ENCODE measurements at regions not wholly inside any gene's neighbourhood (a gene's known extent, or its start where the extent isn't known, plus 50 kb on each side); places are given as distances from the start of the nearest gene placed in this dataset.

- no peaks in the 10 kb centered on the region for H3K36me3 ChIP-seq
- no peak for DNase-seq
- intact Hi-C loops (cut with micrococcal nuclease), result no loop called here
- no peak for TF ChIP-seq CTCF (IDR thresholded peaks at IDR 0.05; ENCODE audit: borderline replicate concordance)
- H3K27me3 ChIP-seq (ENCODE audit: low read depth), result no peaks in the 10 kb centered on the region
- no peak overlapping the region for H3K27ac ChIP-seq (replicated peaks)
- no peaks in the 10 kb centered on the region for H3K4me1 ChIP-seq
- peaks cover 11% of the 10 kb centered on the region for H3K9me3 ChIP-seq (replicated peaks)
- H3K4me3 ChIP-seq, result no peak overlapping the region
These were observed 955.5 kb downstream of the TMTC2 start for GRCh38 chr12:83642205-83642604.

GRCh38 chr12:83641789-83642188 lies 955.1 kb downstream of the TMTC2 start:
- no peak for TF ChIP-seq CTCF (IDR thresholded peaks at IDR 0.05; ENCODE audit: borderline replicate concordance)
- intact Hi-C loops (cut with micrococcal nuclease), result no loop called here
- H3K4me1 ChIP-seq, result no peaks in the 10 kb centered on the region

DNA sequence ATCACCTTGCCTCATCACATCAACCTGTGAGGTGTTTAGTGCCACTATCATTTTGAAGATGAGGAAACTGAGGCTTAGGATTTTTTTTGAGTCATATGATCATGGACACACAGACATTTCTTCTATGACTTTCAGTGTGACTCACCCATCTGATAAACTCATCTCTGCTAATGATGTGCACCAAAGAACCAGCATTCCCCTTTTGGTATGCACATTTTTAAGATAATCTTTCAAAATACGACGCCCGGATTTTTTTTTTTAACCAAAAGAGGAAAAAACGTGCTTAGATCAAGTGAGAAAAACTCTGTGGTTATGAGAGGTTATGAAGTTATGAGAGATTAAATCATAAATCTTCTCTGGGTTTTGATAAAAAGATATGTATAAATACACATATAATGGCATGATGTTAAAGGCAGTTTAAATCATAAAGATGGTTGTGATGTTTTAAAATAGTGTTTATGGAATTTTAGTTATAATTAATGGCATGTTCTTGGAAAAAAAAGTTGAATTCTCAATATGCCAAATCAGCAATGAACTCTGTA lies 948.1 kb downstream of the TMTC2 start:
- Histone ChIP-seq H3K27ac (replicated peaks) (no peak overlapping the region), H3K27me3 (ENCODE audit: low read depth) (no peaks in the 10 kb centered on the region), H3K36me3 (no peaks in the 10 kb centered on the region), H3K4me3 (no peak overlapping the region), H3K4me1 (peaks cover 7% of the 10 kb centered on the region), H3K9me3 (replicated peaks) (no peaks in the 10 kb centered on the region)
- no peak for TF ChIP-seq CTCF (IDR thresholded peaks at IDR 0.05; ENCODE audit: borderline replicate concordance)
- DNase-seq, result no peak
- intact Hi-C loops (cut with micrococcal nuclease), result no loop called here

More at GRCh38 chr12:83641789-83642188, 955.1 kb downstream of the TMTC2 start:
- H3K27me3 ChIP-seq (ENCODE audit: low read depth), result no peaks in the 10 kb centered on the region
- peaks cover 7% of the 10 kb centered on the region for H3K9me3 ChIP-seq (replicated peaks)
- no peak overlapping the region for H3K4me3 ChIP-seq
- no peak for DNase-seq
- H3K36me3 ChIP-seq, result no peaks in the 10 kb centered on the region
- H3K27ac ChIP-seq (replicated peaks), result no peak overlapping the region

DNA sequence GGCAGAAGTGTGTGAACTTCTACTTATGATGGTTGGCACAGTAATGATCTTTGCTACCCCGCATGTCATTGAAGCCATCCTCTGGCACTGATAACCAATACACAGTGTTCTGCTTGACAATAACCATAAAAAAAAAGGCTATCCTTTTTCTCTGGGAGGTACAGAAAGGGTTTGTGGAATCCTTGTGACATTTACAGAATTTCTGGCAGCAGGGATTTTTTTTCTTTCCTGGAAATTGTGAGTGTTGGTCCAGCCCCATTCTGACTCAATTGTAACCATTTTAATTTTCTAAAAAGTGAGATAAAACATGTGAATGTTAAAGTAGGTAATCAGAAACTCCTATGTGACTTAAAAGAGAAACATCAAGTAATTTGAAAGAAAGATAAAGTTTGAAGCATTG lies 943.8 kb downstream of the TMTC2 start:
- no peak for DNase-seq
- intact Hi-C loops (cut with micrococcal nuclease), result no loop called here

DNA sequence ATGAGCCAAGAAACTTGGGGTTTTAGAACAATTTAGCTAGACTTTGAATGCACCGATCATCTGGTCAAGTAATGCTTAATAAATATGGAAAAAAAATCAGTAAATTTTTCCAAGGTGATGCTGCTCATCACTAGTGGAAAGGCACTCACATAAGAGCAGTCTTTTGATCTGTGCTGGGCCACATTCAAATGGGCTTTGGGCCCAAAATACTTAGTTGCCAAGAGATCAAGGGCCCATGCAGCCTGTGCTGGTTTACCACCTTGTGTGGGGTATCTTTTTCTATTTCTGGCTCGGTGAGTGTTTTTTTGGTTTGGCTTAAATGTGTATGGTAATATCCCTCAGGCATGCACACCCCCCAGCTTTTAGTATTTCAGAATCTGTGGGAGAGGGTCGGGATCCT lies 943.2 kb downstream of the TMTC2 start:
- intact Hi-C loops (cut with micrococcal nuclease), result no loop called here
- H3K4me3 ChIP-seq, result no peak overlapping the region
- no peak for TF ChIP-seq CTCF (IDR thresholded peaks at IDR 0.05; ENCODE audit: borderline replicate concordance)
- DNase-seq, result no peak
- no peaks in the 10 kb centered on the region for H3K27me3 ChIP-seq (ENCODE audit: low read depth)
- no peaks in the 10 kb centered on the region for H3K36me3 ChIP-seq
- no peak overlapping the region for H3K27ac ChIP-seq (replicated peaks)
- H3K4me1 ChIP-seq, result peaks cover 7% of the 10 kb centered on the region
- H3K9me3 ChIP-seq (replicated peaks), result no peaks in the 10 kb centered on the region

More for the DNA sequence above, 943.8 kb downstream of the TMTC2 start:
- Histone ChIP-seq H3K4me1 (peaks cover 7% of the 10 kb centered on the region), H3K27ac (replicated peaks) (no peak overlapping the region), H3K4me3 (no peak overlapping the region), H3K27me3 (ENCODE audit: low read depth) (no peaks in the 10 kb centered on the region), H3K36me3 (no peaks in the 10 kb centered on the region), H3K9me3 (replicated peaks) (no peaks in the 10 kb centered on the region)
- TF ChIP-seq CTCF (IDR thresholded peaks at IDR 0.05; ENCODE audit: borderline replicate concordance), result no peak
